HG03457 (cell line): ENCODE measurements at regions not wholly inside any gene's neighbourhood (a gene's known extent, or its start where the extent isn't known, plus 50 kb on each side); places are given as distances from the start of the nearest gene placed in this dataset.
A peak's percentile ranks its signal among the peaks of the same experiment; 100 is the strongest.
"Not testable (repeated sequence)": the region's sequence is repeated elsewhere in the genome, so short reads cannot be mapped to it uniquely, and the experiment has no call there.

Source experiments
- ATAC-seq: cut with Tn5 transposase; IDR thresholded peaks from one replicate; pipeline ENCODE4 v1.9.1; 2021; ENCODE audit warnings: moderate number of reproducible peaks; ENCODE audit not compliant: unreplicated experiment

DNA sequence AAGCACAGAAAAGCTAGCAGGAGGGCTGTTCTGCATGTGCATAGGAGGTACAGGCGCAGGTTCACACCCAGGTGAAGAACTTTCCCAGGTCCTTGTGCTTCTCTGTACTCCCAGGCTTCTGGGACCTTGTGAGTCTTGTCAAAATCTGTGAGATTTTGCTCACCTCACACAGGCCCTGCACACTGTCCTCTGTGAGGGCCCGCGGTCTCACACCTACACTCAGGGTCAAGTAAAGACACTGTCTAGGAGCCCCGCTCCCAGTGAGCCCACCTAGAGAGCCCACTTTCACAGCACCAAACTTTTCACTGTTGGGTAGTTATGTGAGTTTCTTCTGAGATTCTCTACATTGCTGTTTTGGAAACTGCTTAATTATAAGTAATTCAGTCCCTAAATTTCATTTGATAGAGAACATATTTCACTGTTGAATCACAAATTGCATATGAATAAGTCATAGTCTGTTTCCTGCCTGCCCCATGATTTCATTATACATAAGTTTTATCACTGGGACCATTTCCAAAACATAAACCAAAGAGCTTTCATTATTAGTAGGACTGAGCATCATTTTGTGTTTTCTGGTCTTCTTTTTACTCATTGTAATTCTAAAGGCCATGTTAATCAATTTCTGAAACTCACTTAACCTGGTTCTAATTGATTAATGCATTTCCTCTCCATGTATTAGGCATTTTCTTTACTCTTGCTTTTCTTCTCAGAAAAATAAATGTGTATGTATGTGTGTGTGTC lies 234.2 kb upstream of the SPOPL start:
- peak; percentile 78 for ATAC-seq

DNA sequence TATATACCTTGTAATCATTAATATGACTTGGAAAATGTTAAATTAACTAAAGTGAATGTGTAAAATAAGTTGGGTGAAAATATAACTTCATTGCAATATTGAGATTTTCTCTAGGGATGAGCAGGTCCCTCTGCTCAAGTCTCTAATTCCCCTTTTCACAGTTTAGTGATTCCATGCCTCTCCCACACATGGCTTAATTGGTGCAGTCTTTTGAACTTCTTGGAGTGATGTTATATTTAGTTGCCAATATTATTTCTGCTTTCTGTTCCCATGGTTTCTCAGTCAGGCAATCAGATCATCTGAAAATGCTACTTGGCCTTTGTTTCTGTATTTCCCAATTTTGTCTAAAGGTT lies 233.7 kb upstream of the SPOPL start:
- peak; percentile 33 for ATAC-seq

DNA sequence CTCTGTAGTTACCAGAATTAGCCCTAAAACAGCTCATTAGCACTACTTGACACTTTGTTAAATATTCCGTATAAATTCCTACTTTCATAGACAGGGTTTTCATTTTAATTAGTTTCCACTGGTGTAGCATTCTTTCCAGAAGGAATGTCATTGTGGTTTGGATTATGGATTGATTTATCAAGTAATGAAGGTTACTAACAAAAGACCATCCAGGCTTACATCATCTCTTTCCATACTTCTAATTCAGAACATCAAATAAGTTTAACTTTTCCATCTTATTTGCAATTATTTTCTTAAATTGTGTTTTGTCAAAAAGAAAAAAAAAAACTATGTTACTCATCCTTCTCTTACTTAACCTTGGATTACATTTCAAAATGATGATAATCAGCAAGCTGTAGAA lies 231.8 kb upstream of the SPOPL start:
- ATAC-seq: no peak

DNA sequence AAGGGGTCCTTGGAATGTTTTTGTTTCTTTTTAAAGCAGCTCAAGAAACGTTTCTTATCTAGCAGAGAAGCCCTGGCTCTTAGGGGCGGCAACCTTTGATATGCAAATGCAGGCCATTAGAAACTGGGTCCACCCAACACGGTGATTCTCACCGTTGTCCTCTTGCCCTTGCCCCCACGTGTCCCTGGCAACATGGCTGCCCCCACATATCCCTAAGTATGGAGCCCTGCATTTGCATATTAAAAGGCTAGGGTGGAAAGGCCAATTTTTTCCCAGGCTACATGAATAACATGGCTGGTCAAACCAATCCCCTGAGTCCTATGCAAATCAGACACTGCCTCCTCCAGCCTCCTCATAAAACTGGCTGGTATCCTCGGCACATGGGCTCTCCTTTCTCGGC lies 230.1 kb upstream of the SPOPL start:
- ATAC-seq: no peak

DNA sequence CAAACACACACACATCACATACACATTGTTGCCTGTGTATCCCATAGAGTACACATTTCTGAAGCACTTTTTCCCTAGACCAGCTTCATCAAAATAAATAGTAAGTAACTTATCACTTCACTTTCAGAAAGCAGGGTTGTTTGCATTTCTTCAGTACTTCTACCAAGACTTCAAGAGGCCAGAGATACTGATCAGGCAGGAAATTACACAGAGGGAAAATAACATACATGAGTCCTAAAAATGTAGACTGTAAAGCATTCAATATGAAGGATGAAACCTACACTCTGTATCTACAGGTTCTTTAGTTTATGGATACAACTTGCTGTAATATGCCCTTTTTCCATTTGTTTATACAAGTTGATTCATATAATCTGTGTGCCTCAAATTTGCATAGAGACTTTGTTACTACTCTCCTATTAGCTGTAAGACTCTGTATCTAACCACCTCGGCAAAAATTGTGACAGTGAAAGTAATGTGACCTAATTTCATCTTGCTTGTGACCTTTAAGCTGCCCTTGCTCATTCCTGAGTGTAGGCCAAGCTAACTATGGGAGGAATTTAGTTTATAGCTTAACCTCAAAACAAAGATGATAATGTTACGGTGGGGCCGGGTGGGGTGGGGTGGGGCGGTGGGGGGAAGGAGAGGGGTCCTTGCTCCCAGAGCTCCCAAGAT lies 228.9 kb upstream of the SPOPL start:
- no peak for ATAC-seq

DNA sequence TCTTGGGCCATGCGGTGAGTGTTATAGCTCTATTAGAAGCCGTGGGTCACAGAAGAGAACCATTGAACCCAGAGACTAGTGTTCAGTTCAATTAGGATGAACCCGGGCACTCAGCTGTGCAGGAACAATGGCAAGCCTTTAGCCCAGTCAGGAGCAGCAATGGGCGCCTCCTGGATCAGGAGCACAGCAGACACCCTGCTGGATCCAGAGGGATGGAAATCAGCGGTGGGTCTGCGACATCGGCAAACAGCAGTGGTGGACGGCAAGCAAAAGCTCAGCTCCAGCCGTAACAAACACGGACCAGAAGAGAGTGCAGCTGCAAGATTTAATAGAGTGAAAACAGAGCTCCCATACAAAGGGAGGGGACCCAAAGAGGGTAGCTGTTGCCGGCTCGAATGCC lies 228.3 kb upstream of the SPOPL start:
- ATAC-seq: not testable (repeated sequence)

DNA sequence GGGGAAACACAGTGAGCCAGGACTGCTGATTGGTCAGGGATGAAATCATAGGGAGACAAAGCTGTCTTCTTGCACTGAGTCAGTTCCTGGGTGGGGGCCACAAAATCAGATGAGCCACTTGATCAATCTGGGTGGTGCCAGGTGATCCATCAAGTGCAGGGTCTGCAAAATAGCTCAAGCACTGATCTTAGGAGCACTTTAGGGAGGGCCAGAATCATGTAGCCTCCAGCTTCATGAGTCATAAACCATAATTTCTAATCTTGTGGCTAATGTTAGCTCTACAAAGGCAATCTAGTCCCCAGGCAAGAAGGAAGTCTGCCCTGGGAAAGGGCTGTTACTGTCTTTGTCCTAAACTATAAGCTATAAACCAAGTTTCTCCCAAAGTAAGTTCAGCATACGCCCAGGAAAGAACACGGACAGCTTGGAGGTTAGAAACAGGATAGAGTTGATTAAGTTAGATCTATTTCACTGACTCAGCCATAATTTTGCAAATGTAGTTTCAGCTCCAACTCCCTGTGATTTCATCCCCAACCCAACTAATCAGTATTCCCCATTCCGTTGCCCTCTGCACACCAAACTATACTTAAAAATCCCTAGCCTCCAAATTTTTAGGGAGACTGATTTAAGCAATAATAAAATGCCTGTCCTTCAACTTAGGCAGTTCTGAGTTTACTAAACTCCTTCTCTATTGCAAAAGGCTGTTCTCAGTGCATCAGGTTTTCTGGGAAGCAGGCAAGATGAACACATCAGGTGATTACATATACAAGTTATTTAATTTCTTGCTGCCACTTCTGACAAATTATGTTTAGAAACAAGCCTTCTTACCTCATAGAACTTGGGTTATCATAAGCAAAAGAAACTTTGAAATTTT lies 226.9 kb upstream of the SPOPL start:
- no peak for ATAC-seq

DNA sequence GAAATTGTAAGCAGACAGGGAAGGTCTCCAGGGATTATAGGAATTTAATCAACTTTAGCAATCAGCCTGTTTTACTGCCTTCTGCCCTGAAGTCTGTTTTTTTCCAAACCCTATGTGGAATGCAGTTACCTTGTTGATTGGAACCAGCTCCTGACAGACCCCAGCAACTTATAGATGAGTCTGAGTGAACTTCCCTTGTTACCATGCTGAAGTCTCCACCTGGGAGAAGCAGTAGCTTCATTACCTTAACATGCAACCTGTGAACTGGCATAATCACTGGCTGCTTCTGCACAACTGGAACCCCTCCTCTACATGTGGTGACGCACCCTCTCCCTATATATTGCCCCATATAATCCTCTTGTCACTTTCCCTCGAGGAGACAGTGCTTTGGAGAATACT lies 226.3 kb upstream of the SPOPL start:
- no peak for ATAC-seq

DNA sequence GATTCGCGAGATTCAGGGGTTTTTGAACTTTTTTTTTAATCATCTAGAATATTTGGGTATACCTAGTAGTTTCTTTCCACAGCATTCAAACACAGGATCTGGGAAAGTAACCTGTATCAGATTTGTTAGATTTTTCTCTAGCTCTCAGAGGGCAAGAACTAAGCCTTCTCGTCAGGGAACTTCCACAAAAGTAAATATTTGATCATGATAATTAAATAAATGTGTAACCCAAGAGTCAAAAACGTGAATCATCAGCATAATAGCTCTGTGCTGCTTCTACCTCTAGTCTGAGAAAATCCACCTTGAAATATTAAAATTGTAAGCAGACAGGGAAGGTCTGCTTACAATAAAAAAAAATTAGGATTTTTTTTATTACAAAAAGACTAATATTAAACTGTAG lies 225.7 kb upstream of the SPOPL start:
- no peak for ATAC-seq

DNA sequence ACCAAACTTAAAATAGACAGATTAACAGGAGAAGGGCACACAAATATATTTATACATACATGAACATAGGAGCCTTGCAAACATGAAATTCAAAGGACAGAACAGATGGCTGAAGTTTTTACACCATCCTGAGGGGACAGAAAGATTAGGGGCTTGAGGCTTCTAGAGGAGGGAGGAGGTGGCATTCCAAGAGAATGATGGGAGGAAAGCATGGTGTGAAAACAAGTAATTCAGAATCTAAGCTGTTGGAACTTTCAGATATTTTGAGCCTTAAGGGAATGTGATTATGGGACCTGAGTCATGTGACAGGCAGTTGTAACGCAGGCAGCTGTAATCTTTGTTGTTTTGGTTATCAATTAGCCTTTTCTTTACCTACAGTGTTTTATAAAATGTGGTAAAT lies 225.2 kb upstream of the SPOPL start:
- no peak for ATAC-seq

DNA sequence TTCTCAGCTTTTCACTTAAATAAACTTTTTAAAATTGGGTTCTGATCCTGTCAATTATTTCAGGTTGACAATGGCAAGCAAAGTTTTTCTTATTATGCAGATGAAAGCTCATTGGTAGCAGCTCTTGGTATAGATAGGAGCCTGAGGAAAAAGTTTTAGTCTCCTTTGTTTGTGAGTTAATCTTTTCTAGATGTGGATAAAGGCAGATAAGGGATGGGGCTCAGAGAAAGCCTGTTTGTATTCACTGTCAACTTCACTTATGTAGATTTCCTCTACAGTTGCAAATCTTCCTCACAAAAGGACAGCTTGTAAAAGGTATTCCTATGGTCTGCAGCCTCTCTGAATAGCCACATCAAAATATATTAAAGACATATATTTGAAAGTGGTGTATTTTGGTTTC lies 224.5 kb upstream of the SPOPL start:
- no peak for ATAC-seq

DNA sequence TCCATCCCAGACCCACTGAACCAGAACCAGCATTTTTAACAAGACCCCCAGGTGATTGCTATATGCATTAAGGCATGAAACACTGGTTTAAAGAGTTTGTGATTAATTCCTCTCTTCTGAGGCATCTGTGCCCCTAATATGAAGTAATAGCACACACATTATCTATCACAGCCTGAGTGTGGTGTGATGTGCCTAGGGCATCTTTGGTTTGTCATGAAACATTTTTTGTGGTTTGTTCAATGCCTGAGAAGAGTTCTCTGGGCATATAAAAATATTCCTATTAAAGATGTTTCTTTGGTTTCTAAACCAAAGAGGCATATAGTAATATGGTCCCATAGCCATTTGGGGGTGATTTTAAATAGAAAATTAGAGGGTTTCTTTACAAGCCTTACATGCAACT lies 221.7 kb upstream of the SPOPL start:
- no peak for ATAC-seq

DNA sequence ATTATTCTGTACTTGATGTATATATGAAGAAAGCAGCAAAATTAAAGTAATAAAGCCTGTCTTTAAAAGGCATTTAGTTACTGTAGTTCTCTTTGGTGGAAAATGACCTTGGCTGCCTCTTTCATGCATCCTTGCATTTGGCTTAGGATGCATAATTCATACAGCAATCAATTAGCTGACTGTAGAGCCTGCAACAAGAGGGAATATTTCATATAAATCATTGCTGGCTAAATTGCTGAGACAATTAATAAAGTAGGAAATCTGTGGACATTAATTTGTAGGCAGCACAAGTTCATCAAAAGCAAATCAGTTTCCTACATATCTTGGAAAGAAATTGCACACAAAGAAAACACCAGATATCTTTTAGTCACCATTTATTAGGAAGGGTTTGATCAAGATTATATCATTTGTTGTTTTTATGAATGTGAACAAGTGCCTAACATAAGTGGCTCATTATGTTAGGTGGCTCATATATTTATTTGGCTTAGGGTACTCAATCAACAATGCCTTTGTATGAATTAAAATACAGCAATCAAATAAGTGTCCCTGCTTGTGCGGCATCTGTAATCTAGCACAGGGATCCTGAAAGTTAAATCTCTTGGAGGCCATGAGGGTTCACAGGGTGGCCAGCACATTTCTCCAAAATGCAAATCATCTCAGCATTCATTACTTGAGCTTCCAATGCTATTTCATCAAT lies 220.4 kb upstream of the SPOPL start:
- ATAC-seq: no peak

DNA sequence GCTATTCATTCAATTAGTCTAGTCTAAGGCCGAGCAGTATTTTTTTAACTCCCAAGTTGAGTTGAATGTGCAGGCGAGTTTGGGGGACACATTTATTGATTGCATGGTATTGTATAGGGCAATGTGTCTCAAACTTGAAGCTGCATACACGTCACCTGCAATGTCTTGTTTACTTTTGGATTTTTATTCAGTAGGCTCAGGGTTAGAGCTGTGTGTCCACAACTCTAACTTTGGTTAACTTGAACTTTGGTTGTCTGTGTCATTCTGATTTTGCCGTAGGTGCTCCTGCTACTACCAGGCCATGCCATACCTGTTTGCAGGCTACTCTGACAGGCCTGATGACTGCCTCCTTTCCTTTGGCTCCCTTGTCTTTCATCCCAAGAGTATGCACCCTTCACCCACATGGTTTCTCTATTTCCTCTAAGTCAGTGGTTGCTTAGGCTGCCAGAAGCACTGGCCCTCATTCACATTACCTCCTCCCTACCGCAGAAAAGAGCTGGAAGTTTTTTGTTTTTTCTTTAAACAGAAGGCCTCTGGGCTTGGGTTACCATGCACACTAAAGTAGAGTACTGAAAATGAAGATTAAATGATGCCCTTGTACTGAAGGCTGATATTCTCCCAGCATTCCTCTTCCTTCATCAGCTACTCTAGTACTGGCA lies 219.4 kb upstream of the SPOPL start:
- ATAC-seq: no peak

DNA sequence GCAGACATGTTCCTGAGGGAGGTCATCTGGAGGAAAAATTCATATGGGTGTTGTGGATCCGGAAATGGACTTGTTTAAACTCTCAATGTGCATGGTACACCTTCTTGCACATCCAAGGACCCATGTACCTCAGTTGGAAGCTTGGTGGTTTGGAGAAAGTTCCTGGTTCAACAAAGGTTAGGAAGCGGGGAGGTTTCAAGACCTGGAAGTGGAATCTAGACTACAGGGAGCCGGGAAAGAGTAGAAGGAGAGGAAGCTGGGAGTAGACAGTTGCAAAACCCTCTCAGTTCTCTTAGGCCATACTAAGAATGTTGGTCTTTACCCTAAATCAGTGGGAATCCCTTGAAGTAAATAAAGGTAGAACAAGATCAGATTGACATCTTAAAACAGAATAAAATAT lies 209.8 kb upstream of the SPOPL start:
- no peak for ATAC-seq

DNA sequence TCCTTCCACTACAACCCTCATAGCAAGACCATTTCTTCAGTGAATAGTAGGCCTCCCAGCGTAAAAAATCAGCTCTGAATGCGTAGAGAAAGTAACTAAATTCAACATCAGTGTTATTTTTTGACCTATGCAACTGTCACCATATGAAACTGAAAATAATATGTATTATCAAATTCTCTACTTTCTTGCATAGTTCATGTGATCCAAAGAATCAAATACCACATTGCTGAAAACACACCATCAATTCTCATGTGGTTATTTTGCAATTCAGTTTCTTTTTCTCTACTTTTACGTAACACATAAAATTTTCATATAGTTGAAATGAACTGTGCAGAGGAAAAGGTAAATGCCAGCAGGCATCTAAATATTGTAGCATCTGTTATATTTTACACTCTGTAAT lies 208.5 kb upstream of the SPOPL start:
- no peak for ATAC-seq

DNA sequence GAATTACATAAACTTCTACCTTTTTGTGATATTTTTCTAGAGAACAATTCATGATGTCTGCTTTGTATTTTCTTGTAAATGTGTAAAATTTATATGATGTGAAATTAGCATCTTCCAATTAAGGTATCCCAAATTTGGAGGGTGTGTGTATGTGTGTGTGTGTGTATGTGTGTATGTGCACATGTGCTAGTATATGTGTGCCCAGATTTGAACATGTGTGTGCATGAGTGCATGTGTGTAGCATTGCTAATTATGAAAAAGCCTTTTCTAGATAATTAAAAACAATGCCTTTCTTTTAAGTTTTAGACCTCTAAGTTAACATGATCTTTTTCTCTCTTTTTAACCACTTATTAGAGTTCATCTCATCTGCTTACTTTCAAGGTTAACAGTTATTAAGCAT lies 208.0 kb upstream of the SPOPL start:
- no peak for ATAC-seq

DNA sequence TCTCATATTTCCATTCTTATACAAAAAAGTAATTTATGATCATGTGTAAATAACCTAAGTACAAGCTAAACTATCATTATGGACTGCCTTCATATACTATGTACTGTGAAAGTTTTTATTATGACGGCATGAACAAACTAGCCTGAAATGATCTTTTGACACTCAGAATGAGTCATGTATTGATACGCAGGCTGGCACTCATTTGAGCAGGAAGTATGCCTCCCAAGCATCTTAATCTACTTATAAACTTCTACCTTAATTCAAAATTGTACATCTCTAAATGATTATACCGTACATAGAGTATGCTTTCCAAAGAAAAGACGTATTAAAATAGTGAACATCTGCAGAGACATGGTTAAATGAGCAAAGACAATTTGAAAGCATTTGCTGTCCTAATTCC lies 207.1 kb upstream of the SPOPL start:
- ATAC-seq: no peak

DNA sequence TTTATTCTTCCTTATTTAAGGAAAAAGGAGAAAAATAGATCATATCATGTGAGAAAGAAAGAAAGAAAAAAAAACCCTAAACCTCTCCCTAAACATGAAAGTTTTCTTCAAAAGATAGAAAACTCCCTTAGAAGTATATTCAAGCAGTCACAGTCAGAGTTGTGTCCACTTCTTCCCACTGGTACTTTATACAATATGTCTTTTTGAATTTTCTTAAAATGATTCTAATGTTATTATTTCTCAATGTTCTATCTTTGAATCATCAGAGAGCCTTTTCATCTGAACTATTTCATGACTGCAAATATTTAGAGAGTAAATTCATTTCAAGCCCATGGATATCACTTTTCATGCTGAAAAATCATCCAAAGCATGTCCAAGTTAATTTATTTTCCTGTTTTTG lies 205.2 kb upstream of the SPOPL start:
- no peak for ATAC-seq

DNA sequence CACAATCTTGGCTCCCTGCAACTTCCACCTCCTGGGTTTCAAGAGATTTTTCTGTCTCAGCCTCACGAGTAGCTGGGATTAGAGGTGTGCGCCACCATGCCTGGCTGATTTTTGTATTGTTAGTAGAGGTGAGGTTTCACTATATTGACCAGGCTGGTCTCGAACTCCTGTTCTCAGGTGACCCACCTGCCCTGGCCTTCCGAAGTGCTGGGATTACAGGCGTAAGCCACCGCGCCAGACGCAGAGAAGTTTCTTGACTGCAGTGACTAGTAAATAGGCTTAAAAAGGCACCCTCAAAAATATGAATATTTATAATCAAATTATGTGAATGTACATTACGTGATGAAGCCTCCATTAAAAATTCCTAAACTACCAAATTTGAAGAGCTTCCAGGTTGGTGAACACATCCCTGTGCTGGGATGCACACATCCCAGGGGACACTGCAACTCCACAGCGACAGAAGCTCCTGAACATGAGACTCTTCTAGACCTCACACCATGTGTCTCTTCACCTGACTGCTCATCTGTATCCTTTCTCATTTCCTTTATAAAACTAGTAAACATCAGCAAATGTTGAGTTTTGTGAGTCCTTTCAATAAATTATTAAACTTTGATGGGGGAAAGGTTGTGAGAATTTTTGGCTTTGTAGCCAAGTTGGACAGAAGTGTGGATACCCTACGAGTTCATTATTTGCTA lies 203.3 kb upstream of the SPOPL start:
- peak; percentile 78 for ATAC-seq
